ENCODE measurements at regions not wholly inside any gene's neighbourhood (a gene's known extent, or its start where the extent isn't known, plus 50 kb on each side); places are given as distances from the start of the nearest gene placed in this dataset.

GRCh38 chr3:22170370-22170769 lies 419.4 kb upstream of the ZNF385D start:
- H3K4me3 ChIP-seq (ENCODE audit: low read depth, low read length): no peak overlapping the region
- in situ Hi-C loops (cut with HindIII; ENCODE audit: low sequenced_read_pairs): no loop called here
- TF ChIP-seq CTCF (IDR thresholded peaks at IDR 0.05; ENCODE audit: low read depth, low read length): no peak
- no peak for DNase-seq (ENCODE audit: low read depth, low spot score)

GRCh38 chr3:22172964-22173363 lies 422.0 kb upstream of the ZNF385D start:
- no peak for TF ChIP-seq CTCF (IDR thresholded peaks at IDR 0.05; ENCODE audit: low read depth, low read length)
- in situ Hi-C loops (cut with HindIII; ENCODE audit: low sequenced_read_pairs): no loop called here
- no peak for DNase-seq (ENCODE audit: low read depth, low spot score)
- no peak overlapping the region for H3K4me3 ChIP-seq (ENCODE audit: low read depth, low read length)

- no peak overlapping the region for H3K4me3 ChIP-seq (ENCODE audit: low read depth, low read length)
- DNase-seq (ENCODE audit: low read depth, low spot score): peak; percentile 9
- in situ Hi-C loops (cut with HindIII; ENCODE audit: low sequenced_read_pairs): no loop called here
- peak; percentile 21 for TF ChIP-seq CTCF (IDR thresholded peaks at IDR 0.05; ENCODE audit: low read depth, low read length)
Measured at GRCh38 chr3:22175947-22176346, 424.9 kb upstream of the ZNF385D start.

GRCh38 chr3:22176911-22177310 lies 425.9 kb upstream of the ZNF385D start:
- in situ Hi-C loops (cut with HindIII; ENCODE audit: low sequenced_read_pairs): no loop called here
- TF ChIP-seq CTCF (IDR thresholded peaks at IDR 0.05; ENCODE audit: low read depth, low read length): no peak
- DNase-seq (ENCODE audit: low read depth, low spot score): no peak
- no peak overlapping the region for H3K4me3 ChIP-seq (ENCODE audit: low read depth, low read length)

- H3K4me3 ChIP-seq (ENCODE audit: low read depth, low read length): no peak overlapping the region
- TF ChIP-seq CTCF (IDR thresholded peaks at IDR 0.05; ENCODE audit: low read depth, low read length): no peak
- in situ Hi-C loops (cut with HindIII; ENCODE audit: low sequenced_read_pairs): no loop called here
- DNase-seq (ENCODE audit: low read depth, low spot score): no peak
Measured at GRCh38 chr3:22189616-22190015, 438.6 kb upstream of the ZNF385D start.

- no peak overlapping the region for H3K4me3 ChIP-seq (ENCODE audit: low read depth, low read length)
- in situ Hi-C loops (cut with HindIII; ENCODE audit: low sequenced_read_pairs): no loop called here
Measured at GRCh38 chr3:22199095-22199494, 448.1 kb upstream of the ZNF385D start.

More at GRCh38 chr3:22199095-22199494, 448.1 kb upstream of the ZNF385D start:
- DNase-seq (ENCODE audit: low read depth, low spot score): no peak
- TF ChIP-seq CTCF (IDR thresholded peaks at IDR 0.05; ENCODE audit: low read depth, low read length): no peak

All from astrocyte of the spinal cord (primary cell).